Activated T-helper 1 cell treated with anti-CD3 and anti-CD28 coated beads, Interleukin-12 subunit alpha, Interleukin-12 subunit beta, Interleukin-2, Interleukin-4 antibody, amounts not matched to agents 30 ng/mL and 10 ng/mL and 1 ng/mL, durations not matched to agents 14 hours and 24 hours and 36 hours (primary cell): ENCODE measurements at regions not wholly inside any gene's neighbourhood (a gene's known extent, or its start where the extent isn't known, plus 50 kb on each side); places are given as distances from the start of the nearest gene placed in this dataset.

Experiments used
- DNase-seq: peaks from one replicate; pipeline ENCODE4 v3.0.0; 2021; ENCODE audit warnings: low spot score
- H3K27ac Mint-ChIP-seq: one replicate; pipeline ENCODE4 v1.8.0; 2021; ENCODE audit warnings: mild to moderate bottlenecking, mixed read lengths
- H3K27me3 Mint-ChIP-seq: one replicate; pipeline ENCODE4 v1.8.0; 2022; ENCODE audit warnings: mild to moderate bottlenecking, moderate library complexity, mixed read lengths; ENCODE audit not compliant: insufficient read depth
- H3K36me3 Mint-ChIP-seq: one replicate; pipeline ENCODE4 v1.8.0; 2021; ENCODE audit warnings: low read depth, mixed read lengths
- H3K4me1 Mint-ChIP-seq: one replicate; pipeline ENCODE4 v1.8.0; 2021; ENCODE audit warnings: low read depth, mixed read lengths
- H3K4me3 Mint-ChIP-seq: one replicate; pipeline ENCODE4 v1.8.0; 2021; ENCODE audit warnings: mild to moderate bottlenecking, moderate library complexity, mixed read lengths
- H3K9me3 Mint-ChIP-seq: one replicate; pipeline ENCODE4 v1.8.0; 2021; ENCODE audit warnings: mixed read lengths
- intact Hi-C: fragments of 100-400 bp; cut with micrococcal nuclease; formaldehyde crosslinking; loops from one replicate; pipeline ENCODE4 v1.15.1; 2024

- H3K9me3 Mint-ChIP-seq: no peaks in the 10 kb centered on the region
- DNase-seq: no peak
- intact Hi-C loops: no loop called here
- no peak overlapping the region for H3K4me3 Mint-ChIP-seq
- H3K27ac Mint-ChIP-seq: no peak overlapping the region
- peaks cover 11% of the 10 kb centered on the region for H3K27me3 Mint-ChIP-seq
- no peaks in the 10 kb centered on the region for H3K4me1 Mint-ChIP-seq
- H3K36me3 Mint-ChIP-seq: no peaks in the 10 kb centered on the region
Observed at GRCh38 chr10:44045020-44045419, 339.9 kb downstream of the CXCL12 start.

- Mint-ChIP-seq H3K9me3 (no peaks in the 10 kb centered on the region), H3K4me1 (no peaks in the 10 kb centered on the region), H3K27me3 (peaks cover 11% of the 10 kb centered on the region), H3K36me3 (no peaks in the 10 kb centered on the region), H3K4me3 (no peak overlapping the region), H3K27ac (no peak overlapping the region)
- intact Hi-C loops: no loop called here
- DNase-seq: no peak
Observed at GRCh38 chr10:44044549-44044948, 340.3 kb downstream of the CXCL12 start.

- H3K27me3 Mint-ChIP-seq: peaks cover 11% of the 10 kb centered on the region
- no peak overlapping the region for H3K27ac Mint-ChIP-seq
- no peaks in the 10 kb centered on the region for H3K9me3 Mint-ChIP-seq
- H3K36me3 Mint-ChIP-seq: no peaks in the 10 kb centered on the region
- H3K4me1 Mint-ChIP-seq: no peaks in the 10 kb centered on the region
- DNase-seq: no peak
- no peak overlapping the region for H3K4me3 Mint-ChIP-seq
- intact Hi-C loops: no loop called here
Observed at GRCh38 chr10:44043646-44044375, 341.1 kb downstream of the CXCL12 start.

- intact Hi-C loops: no loop called here
- no peak overlapping the region for H3K4me3 Mint-ChIP-seq
- H3K27me3 Mint-ChIP-seq: peaks cover 9% of the 10 kb centered on the region
- no peak overlapping the region for H3K27ac Mint-ChIP-seq
- no peaks in the 10 kb centered on the region for H3K36me3 Mint-ChIP-seq
- DNase-seq: no peak
- H3K4me1 Mint-ChIP-seq: no peaks in the 10 kb centered on the region
- H3K9me3 Mint-ChIP-seq: no peaks in the 10 kb centered on the region
Observed at GRCh38 chr10:44042926-44043602, 341.8 kb downstream of the CXCL12 start.

- intact Hi-C loops: no loop called here
- Mint-ChIP-seq H3K4me1 (no peaks in the 10 kb centered on the region), H3K4me3 (no peak overlapping the region), H3K9me3 (no peaks in the 10 kb centered on the region), H3K27me3 (peaks cover 2% of the 10 kb centered on the region), H3K36me3 (no peaks in the 10 kb centered on the region), H3K27ac (no peak overlapping the region)
- DNase-seq: no peak
Observed at GRCh38 chr10:44042075-44042770, 342.7 kb downstream of the CXCL12 start.

DNA sequence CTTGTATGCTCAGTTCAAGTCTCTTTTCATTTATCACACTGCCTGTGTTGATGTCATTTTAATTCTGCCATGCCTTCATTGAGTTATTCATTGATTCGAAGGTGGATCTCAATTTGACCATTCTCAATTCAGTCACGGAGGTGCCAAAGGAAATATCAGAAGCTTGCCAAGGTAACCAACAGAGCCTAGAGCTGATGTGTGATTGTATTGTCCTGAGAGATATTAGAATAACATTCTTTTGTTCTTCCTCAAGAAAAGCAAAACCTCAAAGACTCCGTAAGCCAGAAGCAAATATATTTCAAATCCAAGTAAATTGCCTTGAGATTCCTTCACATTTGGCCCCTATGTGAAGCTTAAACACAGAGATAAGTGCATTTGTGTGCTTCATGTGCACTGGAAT lies 345.3 kb downstream of the CXCL12 start:
- intact Hi-C loops: no loop called here
- Mint-ChIP-seq H3K4me3 (no peak overlapping the region), H3K4me1 (no peaks in the 10 kb centered on the region), H3K27ac (no peak overlapping the region), H3K27me3 (no peaks in the 10 kb centered on the region), H3K9me3 (no peaks in the 10 kb centered on the region), H3K36me3 (no peaks in the 10 kb centered on the region)
- DNase-seq: no peak

- Mint-ChIP-seq H3K27ac (no peak overlapping the region), H3K4me1 (no peaks in the 10 kb centered on the region), H3K4me3 (no peak overlapping the region), H3K27me3 (peaks cover 7% of the 10 kb centered on the region), H3K9me3 (no peaks in the 10 kb centered on the region), H3K36me3 (no peaks in the 10 kb centered on the region)
- DNase-seq: no peak
- intact Hi-C loops: no loop called here
Observed at GRCh38 chr10:44036425-44036824, 348.5 kb downstream of the CXCL12 start.

- no peak for DNase-seq
- no peaks in the 10 kb centered on the region for H3K36me3 Mint-ChIP-seq
- intact Hi-C loops: no loop called here
- no peaks in the 10 kb centered on the region for H3K9me3 Mint-ChIP-seq
- peaks cover 7% of the 10 kb centered on the region for H3K27me3 Mint-ChIP-seq
- no peak overlapping the region for H3K27ac Mint-ChIP-seq
- no peak overlapping the region for H3K4me3 Mint-ChIP-seq
- no peaks in the 10 kb centered on the region for H3K4me1 Mint-ChIP-seq
Observed at GRCh38 chr10:44035474-44036197, 349.3 kb downstream of the CXCL12 start.

- Mint-ChIP-seq H3K27me3 (peaks cover 9% of the 10 kb centered on the region), H3K9me3 (no peaks in the 10 kb centered on the region), H3K27ac (no peak overlapping the region), H3K36me3 (no peaks in the 10 kb centered on the region), H3K4me1 (no peaks in the 10 kb centered on the region), H3K4me3 (no peak overlapping the region)
- DNase-seq: no peak
- intact Hi-C loops: no loop called here
Observed at GRCh38 chr10:44034946-44035345, 350.0 kb downstream of the CXCL12 start.

- Mint-ChIP-seq H3K27me3 (peaks cover 10% of the 10 kb centered on the region), H3K4me3 (no peak overlapping the region), H3K9me3 (no peaks in the 10 kb centered on the region), H3K4me1 (no peaks in the 10 kb centered on the region), H3K27ac (no peak overlapping the region), H3K36me3 (no peaks in the 10 kb centered on the region)
- DNase-seq: no peak
- intact Hi-C loops: no loop called here
Observed at GRCh38 chr10:44033008-44033407, 351.9 kb downstream of the CXCL12 start.

DNA sequence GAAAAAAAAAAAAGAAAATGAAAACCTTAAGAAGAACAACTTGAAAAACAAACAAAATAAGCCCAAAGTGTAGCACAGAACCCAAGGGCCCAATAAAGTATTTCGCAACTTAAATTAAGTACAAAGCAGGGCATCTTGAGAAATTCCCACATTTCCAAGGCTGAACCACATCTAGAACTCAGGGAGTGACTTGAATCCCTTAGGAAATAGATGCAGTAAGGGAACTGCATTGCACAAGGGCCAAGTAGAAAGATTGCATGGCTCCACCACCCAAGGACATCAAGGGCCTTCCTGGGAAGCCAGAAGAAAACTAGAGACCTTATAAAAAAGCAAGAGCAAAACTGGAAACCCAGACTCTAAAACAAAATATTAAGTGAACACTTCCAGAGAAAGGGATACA lies 352.7 kb downstream of the CXCL12 start:
- H3K4me1 Mint-ChIP-seq: no peaks in the 10 kb centered on the region
- no peak overlapping the region for H3K27ac Mint-ChIP-seq
- no peak for DNase-seq
- H3K9me3 Mint-ChIP-seq: no peaks in the 10 kb centered on the region
- no peak overlapping the region for H3K4me3 Mint-ChIP-seq
- H3K27me3 Mint-ChIP-seq: peaks cover 10% of the 10 kb centered on the region
- no peaks in the 10 kb centered on the region for H3K36me3 Mint-ChIP-seq
- intact Hi-C loops: no loop called here

- H3K27me3 Mint-ChIP-seq: peaks cover 10% of the 10 kb centered on the region
- no peak overlapping the region for H3K4me3 Mint-ChIP-seq
- intact Hi-C loops: loop anchor here (1.0 kb wide), 2 partner anchors 340 to 359 kb away; no protein-coding TSS in a partner anchor
- no peaks in the 10 kb centered on the region for H3K4me1 Mint-ChIP-seq
- no peaks in the 10 kb centered on the region for H3K9me3 Mint-ChIP-seq
- no peak overlapping the region for H3K27ac Mint-ChIP-seq
- no peak for DNase-seq
- H3K36me3 Mint-ChIP-seq: no peaks in the 10 kb centered on the region
Observed at GRCh38 chr10:44030738-44031137, 354.2 kb downstream of the CXCL12 start.

GRCh38 chr10:44030132-44030531 lies 354.8 kb downstream of the CXCL12 start:
- H3K36me3 Mint-ChIP-seq: no peaks in the 10 kb centered on the region
- H3K27ac Mint-ChIP-seq: no peak overlapping the region
- intact Hi-C loops: loop anchor here (1.0 kb wide), 2 partner anchors 340 to 359 kb away; no protein-coding TSS in a partner anchor
- no peak for DNase-seq
- no peaks in the 10 kb centered on the region for H3K4me1 Mint-ChIP-seq
- peaks cover 10% of the 10 kb centered on the region for H3K27me3 Mint-ChIP-seq
- no peak overlapping the region for H3K4me3 Mint-ChIP-seq
- H3K9me3 Mint-ChIP-seq: no peaks in the 10 kb centered on the region
